HG03045 (cell line): ENCODE measurements at regions not wholly inside any gene's neighbourhood (a gene's known extent, or its start where the extent isn't known, plus 50 kb on each side); places are given as distances from the start of the nearest gene placed in this dataset.
A peak's percentile ranks its signal among the peaks of the same experiment; 100 is the strongest.

Experiments
- ATAC-seq: cut with Tn5 transposase; IDR thresholded peaks from one replicate; pipeline ENCODE4 v1.9.1; 2021; ENCODE audit warnings: mild to moderate bottlenecking, moderate library complexity; ENCODE audit not compliant: unreplicated experiment

DNA sequence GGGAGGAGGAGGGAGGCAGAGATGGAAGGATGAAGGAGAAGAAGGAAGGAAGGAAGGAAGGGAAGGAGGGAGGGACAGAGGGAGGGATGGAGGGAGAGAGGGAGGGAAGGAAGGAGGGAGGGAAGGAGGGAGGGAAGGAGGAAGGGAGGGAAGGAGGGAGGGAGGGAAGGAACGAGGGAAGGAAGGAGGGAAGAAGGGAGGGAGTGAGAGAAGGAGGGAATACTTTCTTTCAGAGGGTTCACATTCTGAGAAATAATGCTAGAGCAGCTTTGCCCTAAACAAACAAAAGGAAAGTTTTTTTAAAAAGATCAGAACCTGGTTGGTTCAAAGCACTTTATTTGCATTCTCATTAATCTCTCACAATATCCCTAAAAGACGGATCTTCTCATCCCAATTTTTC is 96.1 kb upstream of the NXT1 start:
- no peak for ATAC-seq

DNA sequence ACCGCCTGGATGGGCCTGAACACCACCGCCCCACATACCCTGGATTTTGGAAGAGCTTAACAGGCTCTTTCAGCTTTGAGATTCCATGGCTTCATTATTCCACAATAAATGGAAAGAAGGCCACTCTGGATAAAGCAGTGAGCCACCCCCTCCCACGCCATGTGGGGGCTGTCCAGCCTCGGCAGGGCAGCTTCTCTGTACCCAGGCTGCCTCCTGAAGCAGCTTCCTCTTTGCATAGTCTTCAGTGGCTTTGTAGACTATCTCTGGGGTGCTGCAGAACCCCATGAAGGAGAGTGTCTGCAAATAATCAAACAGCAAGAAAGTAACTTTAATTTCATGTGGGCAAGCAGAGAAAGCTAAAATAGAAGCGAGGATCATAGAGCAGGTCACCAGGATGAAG is 96.6 kb upstream of the NXT1 start:
- ATAC-seq = no peak

DNA sequence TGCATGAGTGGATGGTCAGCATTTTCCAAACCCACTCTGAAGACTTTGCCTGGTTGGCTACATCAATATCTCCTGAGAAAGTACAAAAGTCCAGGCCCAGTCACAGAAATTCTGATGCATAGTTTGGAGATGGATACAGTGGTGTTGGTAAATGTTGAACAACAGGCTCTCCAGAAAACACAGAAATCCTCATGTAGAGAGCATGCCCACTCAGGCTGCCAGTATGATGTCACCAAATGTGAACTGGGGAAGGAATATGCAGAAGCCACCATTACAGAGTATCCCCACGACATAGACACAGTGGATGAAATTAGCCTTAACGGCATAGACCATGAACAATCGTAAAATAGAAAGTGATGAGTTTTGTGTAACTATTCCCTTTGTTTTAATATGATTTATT is 97.1 kb upstream of the NXT1 start:
- no peak for ATAC-seq

DNA sequence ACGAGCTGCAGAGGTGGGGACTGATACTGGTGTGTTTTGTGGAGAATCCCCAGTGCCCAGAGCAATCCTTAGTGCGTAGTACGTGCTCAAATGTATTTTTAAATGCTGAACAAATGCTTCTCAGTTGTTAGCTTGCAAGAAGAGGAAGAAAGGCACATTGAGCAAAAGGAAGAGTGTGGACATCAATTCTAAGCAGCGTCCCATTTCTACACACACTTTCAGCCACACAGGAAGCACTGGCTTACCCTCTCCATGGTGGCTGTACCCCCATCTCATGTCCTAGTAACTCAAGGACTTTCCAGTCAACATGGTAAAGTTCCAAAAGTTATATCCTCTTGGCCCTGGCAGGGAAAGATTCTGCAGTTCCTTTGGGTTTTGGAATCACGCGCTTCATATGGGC is 98.8 kb upstream of the NXT1 start:
- ATAC-seq = no peak

DNA sequence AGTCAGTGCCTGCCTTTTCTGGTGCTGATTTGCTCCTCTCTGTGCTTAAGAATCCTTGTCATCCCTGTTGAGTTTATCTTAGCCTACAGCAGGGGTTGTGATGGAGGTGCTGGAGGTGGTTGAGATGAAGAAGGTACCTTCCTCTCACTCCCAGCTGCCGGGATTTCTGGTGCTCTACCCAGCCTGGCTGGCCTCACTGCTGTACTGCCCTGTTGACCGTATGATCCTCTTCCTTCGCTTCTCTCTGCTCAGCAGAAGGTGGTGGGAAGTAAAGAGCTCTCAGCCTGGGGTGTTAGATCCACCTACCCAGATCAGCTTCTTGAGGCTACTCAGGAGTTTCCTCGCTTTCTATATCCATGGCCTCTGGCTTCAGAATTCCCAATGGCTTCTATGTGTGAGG is 101.0 kb upstream of the NXT1 start:
- no peak for ATAC-seq

DNA sequence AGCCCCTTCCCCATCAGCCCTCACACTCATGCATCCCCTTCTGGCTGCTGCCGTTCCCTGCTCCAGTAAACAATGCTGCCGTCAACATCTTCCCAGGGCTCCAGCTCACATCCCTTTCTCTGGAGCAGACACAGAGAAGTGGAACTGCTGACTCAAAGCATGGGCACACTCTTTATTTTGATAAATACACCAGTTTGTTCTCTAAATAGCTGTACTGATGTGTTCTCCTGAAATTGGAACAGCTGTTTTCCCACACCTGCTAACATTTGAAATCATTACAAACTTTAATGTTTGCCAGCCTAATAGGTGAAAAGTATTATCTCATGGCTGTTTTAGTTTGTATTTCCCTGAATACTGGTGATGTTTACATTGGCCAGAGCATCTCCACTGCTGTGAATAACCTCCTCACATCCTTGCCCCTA is 102.1 kb upstream of the NXT1 start:
- no peak for ATAC-seq

DNA sequence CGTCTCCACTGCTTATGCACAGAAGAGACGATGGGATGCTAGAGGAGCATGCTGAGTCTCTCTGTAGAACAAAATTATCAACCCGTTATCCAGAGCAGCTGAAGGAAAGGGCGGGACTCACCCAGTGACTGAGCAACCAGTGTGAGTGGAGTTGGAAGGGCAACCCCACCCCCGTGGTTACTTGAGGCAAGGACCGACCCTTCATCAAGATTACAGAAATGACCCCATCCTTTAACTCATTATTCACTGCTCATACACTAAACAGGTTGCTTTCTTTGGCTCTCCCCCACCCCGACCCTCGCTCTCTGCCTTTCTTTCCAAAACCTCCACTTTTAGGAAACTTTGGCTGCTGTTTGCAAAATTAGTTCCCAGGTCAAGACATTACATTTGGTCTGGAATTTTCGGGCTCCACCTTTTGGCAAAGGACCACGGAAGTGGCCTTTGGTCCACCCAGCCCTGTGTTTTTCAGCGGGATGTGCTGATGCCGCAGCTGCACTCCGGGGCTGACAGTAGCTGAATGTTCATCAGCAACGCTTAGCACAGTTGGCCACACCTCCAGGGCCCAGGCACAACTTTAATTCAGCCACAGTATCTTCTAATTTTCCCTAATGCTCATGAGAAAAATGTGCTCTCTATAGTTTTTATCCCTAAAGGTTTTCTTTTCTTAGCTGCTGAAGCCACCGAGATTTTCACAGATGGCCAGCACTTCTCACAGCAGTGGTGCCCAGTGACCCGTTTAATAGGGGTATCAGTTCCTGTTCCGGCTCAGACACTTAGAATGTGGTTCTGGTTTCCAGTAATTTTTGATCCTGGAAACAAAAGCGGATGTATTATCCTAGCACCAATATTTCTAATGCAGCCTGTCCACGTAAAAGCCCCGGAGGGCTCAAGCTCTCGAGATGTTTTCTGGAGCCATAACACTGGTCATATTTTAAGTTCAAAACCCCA is 103.6 kb upstream of the NXT1 start:
- no peak for ATAC-seq

DNA sequence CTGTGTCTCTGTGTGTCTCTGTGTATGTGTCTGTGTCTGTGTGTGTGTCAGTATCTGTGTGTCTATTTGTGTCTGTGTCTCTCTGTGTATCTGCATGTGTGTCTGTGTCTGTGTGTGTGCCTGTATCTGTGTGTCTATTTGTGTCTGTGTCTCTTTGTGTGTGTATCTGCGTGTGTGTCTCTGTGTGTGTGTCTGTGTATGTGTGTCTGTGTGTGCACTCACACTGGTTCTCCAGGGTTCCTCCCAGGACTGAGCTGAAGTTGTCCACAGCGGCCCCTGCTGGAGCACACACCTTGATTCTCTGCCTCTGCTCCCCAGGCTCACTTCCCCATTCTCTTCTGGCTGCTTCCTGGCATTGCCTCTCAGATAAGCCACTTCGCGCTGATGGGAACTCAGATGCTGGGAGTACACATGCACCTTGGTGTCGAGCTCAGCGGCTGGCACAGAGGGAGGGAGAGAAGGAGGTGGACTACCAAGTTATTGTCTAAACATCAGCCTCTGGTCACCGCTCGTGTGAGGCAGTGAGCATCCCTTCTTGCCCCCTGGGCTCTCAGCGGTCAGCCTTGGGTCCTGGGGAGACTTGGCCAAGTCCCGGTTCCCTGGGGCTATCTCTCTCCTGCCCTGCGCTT is 104.9 kb upstream of the NXT1 start:
- peak; percentile 92 for ATAC-seq

DNA sequence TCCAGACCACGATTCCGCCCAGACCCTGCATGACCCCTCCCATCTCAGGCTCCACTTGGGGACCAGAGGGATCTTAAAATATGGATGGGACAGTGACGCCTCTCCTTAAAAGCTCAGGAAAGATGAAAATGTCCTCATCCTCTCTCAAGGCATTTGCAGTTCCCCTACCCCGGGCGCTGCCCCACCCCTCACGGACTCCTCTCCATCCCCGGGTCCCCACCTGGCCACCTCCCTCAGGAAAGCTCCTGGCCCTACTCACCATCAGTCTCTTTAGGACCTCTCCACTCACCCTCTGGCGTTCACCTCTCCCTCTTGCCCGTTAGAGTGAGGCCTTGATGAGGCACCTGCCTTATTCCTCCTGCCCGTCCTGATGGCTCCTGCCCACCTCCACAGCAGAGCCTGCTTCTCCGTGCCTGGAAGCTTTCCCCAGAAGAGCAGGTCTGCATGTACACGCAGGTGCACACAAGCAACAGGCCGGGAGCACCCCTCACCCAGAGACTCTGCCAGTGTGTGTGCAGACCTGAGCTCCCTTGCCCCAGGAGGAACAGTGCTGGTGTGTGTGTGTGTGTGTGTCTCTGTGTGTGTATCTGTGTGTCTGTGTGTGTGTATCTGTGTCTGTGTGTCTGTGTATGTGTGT is 105.6 kb upstream of the NXT1 start:
- ATAC-seq = no peak

DNA sequence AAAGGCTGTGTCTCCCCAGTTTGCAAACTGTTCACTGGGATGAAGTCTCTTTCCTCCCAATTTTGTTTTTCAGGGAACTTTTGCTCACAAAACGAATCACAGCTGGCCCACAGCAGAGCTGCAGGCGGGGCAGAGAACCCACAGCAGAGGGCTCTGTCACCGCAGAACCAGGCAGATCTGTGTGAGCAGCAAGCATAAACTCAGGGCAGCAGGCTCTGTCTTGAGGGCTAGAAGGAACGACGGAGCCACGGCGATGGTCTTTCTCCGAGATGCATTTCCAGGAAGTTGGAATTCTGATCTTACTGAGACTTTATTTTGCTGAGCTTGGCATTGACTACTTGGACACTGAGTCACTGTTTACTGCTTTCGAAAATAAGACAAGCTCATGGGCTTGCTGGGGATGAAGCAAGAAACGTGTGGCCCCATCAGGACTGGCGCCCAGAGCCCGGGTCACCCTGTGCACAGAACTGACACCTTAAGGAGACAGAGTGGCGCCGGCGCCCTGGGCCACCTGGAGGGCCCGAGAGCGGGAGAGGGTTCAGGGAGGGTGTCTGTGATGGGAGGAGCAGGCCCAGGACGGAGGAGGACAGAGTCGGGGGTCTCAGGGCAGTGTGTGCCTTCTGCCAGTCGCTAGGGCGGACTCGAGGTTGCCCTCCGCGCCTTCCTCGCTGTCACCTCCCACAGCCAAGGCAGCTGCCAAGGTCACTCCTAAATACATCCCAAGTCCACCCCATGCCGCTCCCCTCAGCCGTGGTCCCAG is 106.3 kb upstream of the NXT1 start:
- ATAC-seq = no peak

DNA sequence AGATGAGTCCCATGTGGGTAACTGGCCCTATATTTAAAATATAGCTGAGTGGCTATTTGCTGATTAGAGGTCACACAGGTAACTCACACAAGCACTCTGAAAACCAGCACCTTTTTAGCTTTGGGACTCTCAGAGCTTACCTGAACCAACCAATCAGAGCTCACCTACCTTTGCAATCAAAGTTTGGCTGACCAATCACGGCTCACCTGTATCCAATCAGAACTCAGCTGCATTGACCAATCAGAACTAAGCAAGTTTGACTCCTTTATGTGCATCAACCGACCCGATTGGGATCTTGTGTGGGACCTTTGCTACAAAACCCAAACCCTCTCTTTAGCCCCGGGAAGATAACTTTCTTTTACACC is 106.8 kb upstream of the NXT1 start:
- ATAC-seq = no peak

DNA sequence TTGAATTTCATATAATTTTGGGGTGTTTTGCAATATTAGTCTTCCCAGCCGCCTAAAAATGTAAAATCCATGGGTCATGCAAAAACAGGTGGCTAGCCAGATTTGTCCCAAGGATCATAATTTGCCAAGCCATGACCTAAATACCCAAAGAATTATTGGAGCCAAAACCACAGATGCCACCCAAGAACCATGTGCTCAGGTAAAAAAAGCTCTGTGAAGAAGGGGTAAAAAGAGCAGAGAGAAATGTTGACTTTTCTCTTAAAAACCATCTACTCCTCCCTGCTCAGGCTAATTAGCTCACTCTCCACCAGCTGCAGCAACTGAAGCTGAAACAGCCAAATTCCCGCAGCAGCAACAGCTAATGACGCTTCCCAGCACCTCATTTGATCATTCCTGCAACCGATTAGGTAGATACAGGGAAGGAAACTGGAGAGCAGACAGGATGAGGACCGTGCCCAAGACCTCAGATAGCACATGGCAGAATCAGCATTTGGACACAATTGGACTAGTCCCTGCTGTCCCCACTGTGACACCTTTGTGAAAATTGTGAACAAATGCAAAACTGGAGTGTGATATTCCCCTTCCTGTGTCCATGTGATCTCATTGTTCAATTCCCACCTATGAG is 107.9 kb upstream of the NXT1 start:
- no peak for ATAC-seq

DNA sequence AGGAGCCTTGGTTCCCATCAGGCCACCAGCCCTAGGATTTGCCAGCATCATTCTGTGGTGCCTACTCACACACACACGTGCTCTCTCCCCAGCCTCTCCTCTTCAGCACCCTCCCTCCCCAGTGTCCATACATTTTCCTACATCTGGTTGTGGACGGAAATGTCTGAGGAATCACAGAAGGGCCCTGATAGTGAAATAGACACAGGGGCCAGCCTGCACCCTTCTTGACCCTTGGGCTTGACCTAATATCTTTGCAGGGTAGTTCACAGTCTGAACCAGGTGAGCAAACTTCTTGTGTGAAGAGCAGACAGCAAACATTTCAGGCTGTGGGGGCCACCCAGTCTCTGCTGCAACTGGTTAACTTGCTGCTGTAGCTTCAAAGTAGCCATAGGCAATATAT is 108.5 kb upstream of the NXT1 start:
- ATAC-seq = no peak

DNA sequence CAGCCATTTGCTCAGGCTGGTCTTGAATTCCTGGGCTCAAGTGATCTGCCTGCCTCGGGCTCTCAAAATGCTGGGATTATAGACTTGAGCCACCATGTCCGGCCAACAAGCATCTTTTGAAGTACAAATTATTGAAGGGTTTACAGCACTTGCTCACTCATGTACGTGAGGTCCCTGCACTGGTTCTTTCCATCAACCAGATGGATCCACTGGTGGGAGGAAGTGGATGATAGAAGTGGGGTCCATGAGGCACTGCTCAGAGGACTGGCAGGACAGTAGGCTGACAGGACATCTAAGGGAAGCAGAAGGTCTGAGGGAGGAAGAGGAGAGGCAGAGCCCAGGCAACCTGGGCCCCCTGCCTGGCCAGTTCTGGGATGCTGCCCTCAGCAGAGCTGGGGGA is 109.2 kb upstream of the NXT1 start:
- no peak for ATAC-seq

DNA sequence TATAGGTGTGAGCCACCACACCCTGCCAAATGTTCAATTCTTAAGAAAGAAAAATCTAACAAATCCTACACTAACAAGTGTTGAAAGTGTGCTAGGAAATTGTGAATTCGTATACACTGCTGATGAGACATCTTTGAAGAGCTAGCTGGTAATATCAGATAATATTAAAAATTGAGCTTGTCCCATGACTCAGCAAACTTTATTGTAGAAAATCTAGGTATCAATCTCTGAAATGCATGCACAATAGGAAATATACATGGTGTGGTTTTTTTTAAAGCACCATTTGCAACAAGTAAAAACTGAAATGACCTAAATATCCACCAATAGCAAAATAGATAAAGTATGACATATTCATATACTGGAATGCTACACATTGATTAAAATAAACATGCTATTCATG is 110.1 kb upstream of the NXT1 start:
- ATAC-seq = no peak

DNA sequence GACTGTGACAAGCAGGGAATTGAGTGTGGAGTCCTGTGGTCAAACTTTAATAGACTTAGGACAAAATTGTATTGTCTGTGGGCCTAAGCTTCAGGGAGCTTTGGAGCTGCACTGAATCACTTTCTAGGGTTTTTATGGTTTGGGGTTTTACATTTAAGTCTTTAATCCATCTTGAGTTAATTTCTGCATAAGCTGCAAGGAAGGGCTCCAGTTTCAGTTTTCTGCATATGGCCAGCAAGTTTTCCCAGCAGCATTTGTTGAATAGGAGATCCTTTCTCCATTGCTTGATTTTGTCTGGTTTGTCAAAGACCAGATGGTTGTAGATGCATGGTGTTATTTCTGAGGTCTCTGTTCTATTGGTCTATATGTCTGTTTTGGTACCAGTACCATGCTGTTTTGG is 113.4 kb upstream of the NXT1 start:
- no peak for ATAC-seq

DNA sequence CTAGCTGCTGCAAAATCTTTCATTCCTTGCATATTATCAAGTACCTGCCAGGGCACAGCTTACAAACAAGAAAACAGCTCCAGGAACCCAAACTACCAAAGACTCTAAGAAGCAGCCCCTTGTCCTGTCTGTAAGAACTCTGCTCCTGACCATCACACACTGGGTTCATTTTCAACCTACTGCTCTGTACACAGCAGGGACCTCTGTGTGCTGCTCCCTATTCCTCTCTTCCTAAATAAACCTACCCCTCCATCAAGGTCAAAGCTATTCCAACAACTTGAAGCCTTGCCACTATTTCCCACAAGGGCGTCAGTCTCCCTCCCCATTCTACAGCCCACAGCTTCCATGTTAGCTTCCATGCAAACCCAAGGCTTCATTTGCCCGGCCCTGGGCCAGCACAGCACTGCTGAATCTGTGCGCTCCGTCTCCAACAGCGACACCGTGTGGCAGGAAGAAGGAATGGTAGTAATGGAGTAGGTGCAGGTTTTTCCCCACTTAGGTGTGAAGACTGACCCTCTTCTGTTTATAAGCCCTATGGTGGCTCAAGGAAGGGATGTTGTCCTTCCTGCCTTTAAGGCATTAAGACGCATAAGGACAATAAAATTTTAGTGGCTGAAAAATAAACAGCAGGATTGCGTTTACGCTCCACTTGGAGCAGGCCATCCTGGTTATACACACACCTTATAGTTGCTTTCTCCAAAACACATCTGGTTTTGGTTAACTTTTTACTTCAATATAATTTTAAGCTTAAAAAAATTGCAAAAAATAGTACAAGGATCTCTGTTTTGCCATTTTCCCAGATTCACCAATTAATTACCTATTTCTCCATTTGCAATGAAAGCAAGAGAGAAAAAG is 115.2 kb upstream of the NXT1 start:
- no peak for ATAC-seq

DNA sequence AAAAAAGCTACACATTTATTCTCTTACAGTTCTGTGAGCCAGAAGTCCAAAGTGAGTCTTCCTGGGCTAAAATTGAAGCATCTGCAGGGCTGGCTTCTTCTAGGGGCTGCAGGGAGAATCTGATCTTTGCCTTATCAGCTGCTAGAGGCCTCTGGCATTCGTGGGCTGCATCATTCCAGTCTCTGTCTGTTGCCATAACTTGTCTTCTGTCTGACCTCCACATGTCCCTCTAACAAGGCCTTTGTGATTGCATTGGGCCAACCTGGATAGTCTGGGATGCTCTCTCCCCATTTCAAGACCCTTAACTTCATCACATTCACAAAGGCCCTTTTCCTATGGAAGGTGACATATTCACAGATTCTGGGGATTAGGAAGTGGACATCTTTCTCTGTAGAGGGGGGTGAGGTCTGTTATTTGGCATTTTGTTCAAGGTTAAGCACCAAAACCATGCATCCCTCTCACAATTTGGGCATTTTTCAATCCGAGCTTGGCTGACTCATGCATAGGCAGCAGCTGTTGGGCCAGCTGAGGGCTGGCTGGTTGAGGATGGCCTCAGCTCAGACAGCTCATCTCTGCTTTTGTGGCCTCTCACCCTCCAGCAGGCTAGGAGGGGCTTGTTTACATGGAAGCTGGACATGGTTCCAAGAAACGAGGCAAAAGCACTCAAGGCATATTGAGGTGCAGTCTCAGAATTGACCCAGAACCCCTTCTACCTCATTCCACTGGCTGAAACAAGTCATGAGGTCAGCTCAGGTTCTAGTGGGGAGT is 116.1 kb upstream of the NXT1 start:
- ATAC-seq = no peak

DNA sequence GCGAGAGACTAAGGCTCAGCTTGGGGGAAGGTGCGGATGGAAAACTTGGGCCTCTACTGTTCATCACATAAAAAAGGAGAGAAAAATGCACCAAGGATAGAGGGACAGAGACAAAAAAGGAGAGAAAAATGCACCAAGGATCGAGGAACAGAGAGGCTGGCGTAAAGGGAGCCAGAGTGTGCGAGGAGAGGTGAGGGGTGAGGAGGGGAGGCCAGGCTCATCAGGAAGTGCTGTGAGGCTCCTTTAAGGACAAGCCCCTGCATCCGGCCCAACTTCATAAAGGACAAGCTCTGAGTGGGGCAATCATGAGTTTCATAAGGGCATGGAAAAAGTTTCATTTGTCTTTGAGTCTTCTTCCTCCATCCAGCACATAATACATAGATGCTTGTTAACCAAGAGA is 117.2 kb upstream of the NXT1 start:
- no peak for ATAC-seq
